ENCODE measurements at regions not wholly inside any gene's neighbourhood (a gene's known extent, or its start where the extent isn't known, plus 50 kb on each side); places are given as distances from the start of the nearest gene placed in this dataset.

GRCh38 chr13:48852911-48853727, 122.6 kb upstream of the FNDC3A start:
- Histone ChIP-seq H3K36me3 (ENCODE audit: insufficient read depth, low read length) (no peaks in the 10 kb centered on the region), H3K9ac (ENCODE audit: low read depth, low read length) (no peak overlapping the region), H3K4me1 (ENCODE audit: insufficient read depth, low read length) (0 out of 2 replicates have a peak, but pooled peaks cover under 1% of the 10 kb centered on the region), H3K27me3 (ENCODE audit: insufficient read depth, low read length, poor library complexity) (no peaks in the 10 kb centered on the region), H2AFZ (ENCODE audit: low read depth, low read length) (no peak overlapping the region), H3K79me2 (ENCODE audit: insufficient read depth, low read length) (no peaks in the 10 kb centered on the region), H3K4me2 (ENCODE audit: insufficient read depth, low read length) (no peak overlapping the region), H3K9me3 (ENCODE audit: insufficient read depth, low read length, severe bottlenecking) (no peaks in the 10 kb centered on the region), H3K27ac (ENCODE audit: low read length) (no peak overlapping the region), H4K20me1 (ENCODE audit: insufficient read depth, low read length) (no peaks in the 10 kb centered on the region), H3K4me3 (ENCODE audit: low read depth in 1 of 2, low read length in 2 of 2) (no peak overlapping the region)
- ATAC-seq (ENCODE audit: insufficient read depth, low read depth) (no peak), DNase-seq (no peak)
- no peak for TF ChIP-seq CTCF (IDR thresholded peaks at IDR 0.05; ENCODE audit: borderline replicate concordance, extremely low read depth, low read length, poor library complexity, severe bottlenecking)
- no peak for TF ChIP-seq EZH2 (IDR thresholded peaks at IDR 0.05; ENCODE audit: borderline replicate concordance, low read depth, low read length, severe bottlenecking)

- H3K4me3 ChIP-seq (ENCODE audit: low read depth in 1 of 2, low read length in 2 of 2): no peak overlapping the region
- H3K9me3 ChIP-seq (ENCODE audit: insufficient read depth, low read length, severe bottlenecking): no peaks in the 10 kb centered on the region
- ATAC-seq (ENCODE audit: insufficient read depth, low read depth) (no peak), DNase-seq (no peak)
- TF ChIP-seq CTCF (IDR thresholded peaks at IDR 0.05; ENCODE audit: borderline replicate concordance, extremely low read depth, low read length, poor library complexity, severe bottlenecking) (no peak), EZH2 (IDR thresholded peaks at IDR 0.05; ENCODE audit: borderline replicate concordance, low read depth, low read length, severe bottlenecking) (no peak)
- no peak overlapping the region for H3K27ac ChIP-seq (ENCODE audit: low read length)
- H3K4me2 ChIP-seq (ENCODE audit: insufficient read depth, low read length): no peak overlapping the region
- H3K36me3 ChIP-seq (ENCODE audit: insufficient read depth, low read length): no peaks in the 10 kb centered on the region
- H3K9ac ChIP-seq (ENCODE audit: low read depth, low read length): no peak overlapping the region
- no peaks in the 10 kb centered on the region for H4K20me1 ChIP-seq (ENCODE audit: insufficient read depth, low read length)
- H3K27me3 ChIP-seq (ENCODE audit: insufficient read depth, low read length, poor library complexity): no peaks in the 10 kb centered on the region
- H3K79me2 ChIP-seq (ENCODE audit: insufficient read depth, low read length): no peaks in the 10 kb centered on the region
- H2AFZ ChIP-seq (ENCODE audit: low read depth, low read length): no peak overlapping the region
- H3K4me1 ChIP-seq (ENCODE audit: insufficient read depth, low read length): 0 out of 2 replicates have a peak, but pooled peaks cover 7% of the 10 kb centered on the region
These were observed 122.0 kb upstream of the FNDC3A start for GRCh38 chr13:48853728-48854102.

- DNase-seq (no peak), ATAC-seq (ENCODE audit: insufficient read depth, low read depth) (no peak)
- H3K4me2 ChIP-seq (ENCODE audit: insufficient read depth, low read length): no peak overlapping the region
- H3K79me2 ChIP-seq (ENCODE audit: insufficient read depth, low read length): no peaks in the 10 kb centered on the region
- TF ChIP-seq EZH2 (IDR thresholded peaks at IDR 0.05; ENCODE audit: borderline replicate concordance, low read depth, low read length, severe bottlenecking): no peak
- TF ChIP-seq CTCF (IDR thresholded peaks at IDR 0.05; ENCODE audit: borderline replicate concordance, extremely low read depth, low read length, poor library complexity, severe bottlenecking): no peak
- H3K27me3 ChIP-seq (ENCODE audit: insufficient read depth, low read length, poor library complexity): no peaks in the 10 kb centered on the region
- no peak overlapping the region for H3K4me3 ChIP-seq (ENCODE audit: low read depth in 1 of 2, low read length in 2 of 2)
- H3K9ac ChIP-seq (ENCODE audit: low read depth, low read length): no peak overlapping the region
- H3K9me3 ChIP-seq (ENCODE audit: insufficient read depth, low read length, severe bottlenecking): no peaks in the 10 kb centered on the region
- no peaks in the 10 kb centered on the region for H4K20me1 ChIP-seq (ENCODE audit: insufficient read depth, low read length)
- no peak overlapping the region for H3K27ac ChIP-seq (ENCODE audit: low read length)
- H3K36me3 ChIP-seq (ENCODE audit: insufficient read depth, low read length): no peaks in the 10 kb centered on the region
- H3K4me1 ChIP-seq (ENCODE audit: insufficient read depth, low read length): 0 out of 2 replicates have a peak, but pooled peaks cover 7% of the 10 kb centered on the region
- no peak overlapping the region for H2AFZ ChIP-seq (ENCODE audit: low read depth, low read length)
These were observed 118.1 kb upstream of the FNDC3A start for GRCh38 chr13:48857576-48857975.
